Trophoblast cell (in vitro differentiated cells and primary cell): ENCODE measurements at regions not wholly inside any gene's neighbourhood (a gene's known extent, or its start where the extent isn't known, plus 50 kb on each side); places are given as distances from the start of the nearest gene placed in this dataset.

Source experiments
- DNase-seq, 2 donors: peaks; one replicate each; pipeline ENCODE4 v3.0.0-alpha.2; 2016
- H2AFZ ChIP-seq: 2 replicates; pipeline ENCODE4 v1.6.1; 2013; ENCODE audit warnings: low read length, moderate library complexity, mild to moderate bottlenecking; ENCODE audit not compliant: insufficient read depth, poor library complexity
- H2AK5ac ChIP-seq: 2 replicates; pipeline ENCODE4 v1.6.1; 2013; ENCODE audit warnings: mild to moderate bottlenecking, low read length
- H2BK120ac ChIP-seq: 2 replicates; pipeline ENCODE4 v1.6.1; 2013; ENCODE audit warnings: low read length, mild to moderate bottlenecking, moderate library complexity; ENCODE audit not compliant: insufficient read depth, poor library complexity
- H2BK12ac ChIP-seq: 2 replicates; pipeline ENCODE4 v1.6.1; 2013; ENCODE audit warnings: mild to moderate bottlenecking, low read length, moderate library complexity
- H2BK5ac ChIP-seq: 2 replicates; pipeline ENCODE4 v1.6.1; 2013; ENCODE audit warnings: low read length, low read depth, moderate library complexity, mild to moderate bottlenecking; ENCODE audit not compliant: poor library complexity
- H3K14ac ChIP-seq: 2 replicates; pipeline ENCODE4 v1.6.1; 2013; ENCODE audit warnings: mild to moderate bottlenecking, low read length
- H3K18ac ChIP-seq: 2 replicates; pipeline ENCODE4 v1.6.1; 2013; ENCODE audit warnings: mild to moderate bottlenecking, low read length
- H3K23ac ChIP-seq: 2 replicates; pipeline ENCODE4 v1.6.1; 2013; ENCODE audit warnings: low read length
- H3K27ac ChIP-seq: 2 replicates; pipeline ENCODE4 v1.5.1; 2013; ENCODE audit warnings: low read depth, mild to moderate bottlenecking, inconsistent platforms, low read length, moderate library complexity
- H3K27me3 ChIP-seq: 2 replicates; pipeline ENCODE4 v1.6.1; 2013; ENCODE audit warnings: inconsistent platforms, mild to moderate bottlenecking, low read length, moderate library complexity; ENCODE audit not compliant: insufficient read depth
- H3K36me3 ChIP-seq, 2 experiments: 1 replicate in 1 of 2; 2 replicates in 1 of 2; pipeline ENCODE4 v1.6.1; 2013; ENCODE audit warnings: low read length in 2 of 2, mild to moderate bottlenecking in 2 of 2, moderate library complexity in 1 of 2; ENCODE audit not compliant: insufficient read depth in 2 of 2, control insufficient read depth in 1 of 2
- H3K4ac ChIP-seq: 2 replicates; pipeline ENCODE4 v1.6.1; 2013; ENCODE audit warnings: low read depth, mild to moderate bottlenecking, low read length, moderate library complexity
- H3K4me1 ChIP-seq, 2 experiments: 1 replicate in 1 of 2; 2 replicates in 1 of 2; pipeline ENCODE4 v1.6.1; 2013; ENCODE audit warnings: low read length in 2 of 2, mild to moderate bottlenecking in 2 of 2, moderate library complexity in 1 of 2; ENCODE audit not compliant: insufficient read depth in 2 of 2, control insufficient read depth in 1 of 2
- H3K4me2 ChIP-seq: 2 replicates; pipeline ENCODE4 v1.6.1; 2013; ENCODE audit warnings: inconsistent platforms, mild to moderate bottlenecking, low read length, moderate library complexity
- H3K4me3 ChIP-seq: 2 replicates; pipeline ENCODE4 v1.5.1; 2013; ENCODE audit warnings: mild to moderate bottlenecking, low read depth, low read length, inconsistent platforms
- H3K79me1 ChIP-seq: one replicate; pipeline ENCODE4 v1.6.1; 2013; ENCODE audit warnings: low read length
- H3K79me2 ChIP-seq: 2 replicates; pipeline ENCODE4 v1.6.1; 2013; ENCODE audit warnings: low read length, mild to moderate bottlenecking; ENCODE audit not compliant: control insufficient read depth, insufficient read depth, poor library complexity
- H3K9ac ChIP-seq: 2 replicates; pipeline ENCODE4 v1.6.1; 2013; ENCODE audit warnings: mild to moderate bottlenecking, low read length
- H3K9me3 ChIP-seq: 2 replicates; pipeline ENCODE4 v1.6.1; 2013; ENCODE audit warnings: low read depth, mild to moderate bottlenecking, control low read depth, inconsistent platforms, low read length; ENCODE audit not compliant: insufficient read depth
- H4K12ac ChIP-seq: 2 replicates; pipeline ENCODE4 v1.6.1; 2013; ENCODE audit warnings: low read depth, mild to moderate bottlenecking, low read length, moderate library complexity
- H4K8ac ChIP-seq: 2 replicates; pipeline ENCODE4 v1.6.1; 2013; ENCODE audit warnings: low read depth, mild to moderate bottlenecking, low read length, moderate library complexity
- H4K91ac ChIP-seq: one replicate; pipeline ENCODE4 v1.6.1; 2013; ENCODE audit warnings: low read depth, mild to moderate bottlenecking, low read length, moderate library complexity
- WGBS: extraction: QIAGEN DNeasy Blood & Tissue Kit; methylation state at CpG from one replicate; pipeline ENCODE4 v1.1.7; 2013; ENCODE audit warnings: missing lambda C conversion rate; ENCODE audit not compliant: insufficient read length, insufficient coverage; ENCODE audit errors: extremely low coverage; 5-methylcytosine and 5-hydroxymethylcytosine counted together

- Histone ChIP-seq H2BK5ac (no peak overlapping the region), H3K4me3 (no peak overlapping the region), H3K27ac (no peak overlapping the region), H2AFZ (no peak overlapping the region), H4K12ac (no peak overlapping the region), H4K8ac (no peak overlapping the region), H3K36me3 (no peaks in the 10 kb centered on the region), H3K23ac (no peak overlapping the region), H4K91ac (no peak overlapping the region), H3K4me2 (no peak overlapping the region), H2BK12ac (no peak overlapping the region), H3K18ac (no peak overlapping the region), H3K9me3 (peaks cover 1% of the 10 kb centered on the region), H3K79me1 (no peaks in the 10 kb centered on the region), H3K79me2 (no peaks in the 10 kb centered on the region), H2BK120ac (no peak overlapping the region), H2AK5ac (no peak overlapping the region), H3K27me3 (no peaks in the 10 kb centered on the region), H3K4ac (no peak overlapping the region), H3K4me1 (peaks cover 0 to 3% of the 10 kb centered on the region in 2 experiments), H3K9ac (no peak overlapping the region), H3K14ac (no peak overlapping the region)
- DNase-seq: no peak
- WGBS: no CpG with 5 or more reads among the region's 3 CpGs
Observed at GRCh38 chr10:28127881-28128280, 129.0 kb upstream of the ODAD2 start.

DNA sequence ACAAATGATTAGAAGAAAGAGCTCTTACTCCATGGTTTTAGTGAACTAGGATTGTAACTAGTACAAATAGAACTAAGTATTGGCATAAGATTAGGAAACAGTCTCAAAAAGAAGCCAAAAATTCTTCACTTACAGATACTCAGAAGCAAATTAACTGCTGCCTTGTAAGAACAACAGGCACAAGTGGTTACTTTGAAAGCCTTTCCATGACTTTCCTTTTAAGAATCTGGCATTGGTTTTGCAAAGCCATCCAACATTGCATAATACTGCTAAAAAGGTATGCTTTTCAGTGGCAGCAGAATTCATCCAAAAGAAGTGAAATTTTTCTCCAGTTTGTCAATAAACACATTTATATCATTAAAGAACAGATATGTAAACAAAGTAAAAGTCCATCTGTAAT lies 126.8 kb upstream of the ODAD2 start:
- no peak overlapping the region for H2AK5ac ChIP-seq
- no peak overlapping the region for H3K14ac ChIP-seq
- H2BK120ac ChIP-seq: no peak overlapping the region
- no peak overlapping the region for H3K23ac ChIP-seq
- H4K91ac ChIP-seq: no peak overlapping the region
- peaks cover 1% of the 10 kb centered on the region for H3K9me3 ChIP-seq
- H3K18ac ChIP-seq: no peak overlapping the region
- H4K8ac ChIP-seq: no peak overlapping the region
- DNase-seq: peak in 1 of 2 donors; percentile 74
- H4K12ac ChIP-seq: no peak overlapping the region
- no peak overlapping the region for H2AFZ ChIP-seq
- no peaks in the 10 kb centered on the region for H3K79me1 ChIP-seq
- no peak overlapping the region for H3K4me2 ChIP-seq
- no peak overlapping the region for H3K27ac ChIP-seq
- H3K4ac ChIP-seq: no peak overlapping the region
- no peaks in the 10 kb centered on the region for H3K79me2 ChIP-seq
- no peaks in the 10 kb centered on the region for H3K36me3 ChIP-seq
- no peak overlapping the region for H2BK12ac ChIP-seq
- no peak overlapping the region for H2BK5ac ChIP-seq
- H3K4me3 ChIP-seq: no peak overlapping the region
- no peak overlapping the region for H3K9ac ChIP-seq
- H3K27me3 ChIP-seq: no peaks in the 10 kb centered on the region
- H3K4me1 ChIP-seq: peaks cover 0 to 3% of the 10 kb centered on the region in 2 experiments

DNA sequence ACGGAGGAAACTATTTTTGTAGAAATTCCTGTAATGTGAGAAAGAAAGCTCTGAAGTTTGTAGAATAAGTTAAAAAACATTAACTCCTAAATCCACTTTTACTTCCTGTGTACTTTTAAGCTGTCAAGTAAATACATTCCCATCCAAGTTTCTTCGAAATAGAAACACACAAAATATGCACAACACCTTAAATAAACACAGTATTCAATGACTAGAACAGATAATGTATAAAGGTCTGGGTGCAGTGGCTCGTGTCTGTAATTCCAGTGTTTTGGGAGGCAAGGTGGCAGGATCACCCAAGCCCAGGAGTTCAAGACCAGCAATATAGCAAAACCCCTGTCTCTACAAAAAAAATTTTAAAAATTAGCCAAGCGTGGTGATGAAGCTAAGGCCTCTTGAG lies 121.9 kb upstream of the ODAD2 start:
- Histone ChIP-seq H2BK5ac (no peak overlapping the region), H3K4ac (no peak overlapping the region), H3K79me2 (no peaks in the 10 kb centered on the region), H3K14ac (no peak overlapping the region), H3K79me1 (no peaks in the 10 kb centered on the region), H2BK120ac (no peak overlapping the region), H3K4me2 (no peak overlapping the region), H2AFZ (no peak overlapping the region), H3K18ac (no peak overlapping the region), H3K27me3 (no peaks in the 10 kb centered on the region), H4K8ac (no peak overlapping the region), H4K12ac (no peak overlapping the region), H3K23ac (no peak overlapping the region), H3K36me3 (peaks cover 2% of the 10 kb centered on the region in 2 experiments), H3K4me1 (no peaks in the 10 kb centered on the region), H3K9ac (no peak overlapping the region), H4K91ac (no peak overlapping the region), H3K4me3 (no peak overlapping the region), H2AK5ac (no peak overlapping the region), H3K27ac (no peak overlapping the region), H2BK12ac (no peak overlapping the region), H3K9me3 (no peaks in the 10 kb centered on the region)
- no peak for DNase-seq
- WGBS: no CpG with 5 or more reads among the region's 4 CpGs

DNA sequence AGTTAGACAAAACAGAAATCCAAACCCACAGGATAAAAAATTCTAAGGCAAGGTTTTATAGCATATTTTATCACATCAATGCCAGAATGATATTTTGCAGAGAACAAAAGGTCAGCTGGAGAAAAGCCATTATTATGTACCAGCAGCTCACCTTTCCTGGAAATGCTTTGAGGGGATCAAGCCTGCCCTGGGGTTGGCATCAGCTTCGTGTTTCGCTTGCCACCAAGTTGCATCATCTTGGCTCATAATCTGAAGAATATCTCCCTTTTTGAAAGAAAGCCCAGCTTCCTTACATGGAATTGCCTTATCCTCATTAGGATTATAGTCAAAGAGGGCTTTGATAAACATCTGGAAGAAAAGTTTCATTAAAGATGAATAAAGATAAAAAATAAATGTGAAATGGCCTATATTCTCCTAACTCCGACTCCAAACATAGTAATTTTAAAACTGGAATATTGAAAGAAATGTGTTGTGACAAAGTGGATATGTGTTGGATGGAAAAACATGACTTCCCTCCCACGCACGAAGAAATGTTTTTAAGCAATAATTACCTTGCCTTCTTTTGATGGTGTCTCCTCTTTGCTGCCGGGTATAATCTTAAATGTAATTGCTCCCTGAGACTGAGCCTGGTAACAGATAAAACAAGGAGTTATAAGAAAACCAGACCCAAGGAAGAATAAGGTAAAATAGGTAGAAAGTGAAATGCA lies 121.3 kb upstream of the ODAD2 start:
- no peak overlapping the region for H3K9ac ChIP-seq
- no peak overlapping the region for H4K91ac ChIP-seq
- H3K79me1 ChIP-seq: no peaks in the 10 kb centered on the region
- H2AFZ ChIP-seq: no peak overlapping the region
- DNase-seq: no peak
- H2BK120ac ChIP-seq: no peak overlapping the region
- H3K18ac ChIP-seq: no peak overlapping the region
- H2AK5ac ChIP-seq: no peak overlapping the region
- H4K12ac ChIP-seq: no peak overlapping the region
- H3K9me3 ChIP-seq: no peaks in the 10 kb centered on the region
- no peak overlapping the region for H3K4me2 ChIP-seq
- H4K8ac ChIP-seq: no peak overlapping the region
- H3K14ac ChIP-seq: no peak overlapping the region
- H3K4ac ChIP-seq: no peak overlapping the region
- no peak overlapping the region for H2BK12ac ChIP-seq
- no peak overlapping the region for H3K4me3 ChIP-seq
- peaks cover 2% of the 10 kb centered on the region in 2 experiments for H3K36me3 ChIP-seq
- H3K23ac ChIP-seq: no peak overlapping the region
- no peak overlapping the region for H3K27ac ChIP-seq
- H3K79me2 ChIP-seq: no peaks in the 10 kb centered on the region
- no CpG with 5 or more reads among the region's 6 CpGs for WGBS
- no peaks in the 10 kb centered on the region for H3K4me1 ChIP-seq
- no peak overlapping the region for H2BK5ac ChIP-seq
- no peaks in the 10 kb centered on the region for H3K27me3 ChIP-seq
